ENCODE measurements at regions not wholly inside any gene's neighbourhood (a gene's known extent, or its start where the extent isn't known, plus 50 kb on each side); places are given as distances from the start of the nearest gene placed in this dataset.

- Mint-ChIP-seq H3K4me1 (peaks cover 22% of the 10 kb centered on the region), H3K27ac (ENCODE audit: unreplicated experiment) (no peak overlapping the region), H3K4me3 (no peak overlapping the region), H3K27me3 (ENCODE audit: low read depth) (no peaks in the 10 kb centered on the region), H3K9me3 (no peaks in the 10 kb centered on the region), H3K36me3 (ENCODE audit: low read depth) (no peaks in the 10 kb centered on the region)
- DNase-seq (ENCODE audit: low read depth, low spot score) = no peak
- peak; percentile 32 for TF ChIP-seq CTCF (conservative IDR thresholded peaks at IDR 0.05)
Observed at GRCh38 chr13:33373624-33374023, 88.1 kb upstream of the STARD13 start.

- no peaks in the 10 kb centered on the region for H3K27me3 Mint-ChIP-seq (ENCODE audit: low read depth)
- H3K36me3 Mint-ChIP-seq (ENCODE audit: low read depth) = no peaks in the 10 kb centered on the region
- TF ChIP-seq CTCF (conservative IDR thresholded peaks at IDR 0.05) = peak; percentile 19
- H3K4me1 Mint-ChIP-seq = peaks cover 23% of the 10 kb centered on the region
- H3K9me3 Mint-ChIP-seq = no peaks in the 10 kb centered on the region
- no peak for DNase-seq (ENCODE audit: low read depth, low spot score)
- H3K27ac Mint-ChIP-seq (ENCODE audit: unreplicated experiment) = peak overlapping the region; percentile 45
- no peak overlapping the region for H3K4me3 Mint-ChIP-seq
Observed at GRCh38 chr13:33375421-33375820, 89.9 kb upstream of the STARD13 start.

GRCh38 chr13:33376212-33376611, 90.7 kb upstream of the STARD13 start:
- H3K36me3 Mint-ChIP-seq (ENCODE audit: low read depth) = no peaks in the 10 kb centered on the region
- H3K27ac Mint-ChIP-seq (ENCODE audit: unreplicated experiment) = peak overlapping the region; percentile 83
- no peak for DNase-seq (ENCODE audit: low read depth, low spot score)
- H3K9me3 Mint-ChIP-seq = no peaks in the 10 kb centered on the region
- H3K4me3 Mint-ChIP-seq = no peak overlapping the region
- H3K27me3 Mint-ChIP-seq (ENCODE audit: low read depth) = no peaks in the 10 kb centered on the region
- TF ChIP-seq CTCF (conservative IDR thresholded peaks at IDR 0.05) = no peak
- H3K4me1 Mint-ChIP-seq = peaks cover 26% of the 10 kb centered on the region

- H3K36me3 Mint-ChIP-seq (ENCODE audit: low read depth) = no peaks in the 10 kb centered on the region
- no peak overlapping the region for H3K27ac Mint-ChIP-seq (ENCODE audit: unreplicated experiment)
- DNase-seq (ENCODE audit: low read depth, low spot score) = no peak
- no peak overlapping the region for H3K4me3 Mint-ChIP-seq
- no peaks in the 10 kb centered on the region for H3K9me3 Mint-ChIP-seq
- no peak for TF ChIP-seq CTCF (conservative IDR thresholded peaks at IDR 0.05)
- H3K4me1 Mint-ChIP-seq = peaks cover 19% of the 10 kb centered on the region
- no peaks in the 10 kb centered on the region for H3K27me3 Mint-ChIP-seq (ENCODE audit: low read depth)
Observed at GRCh38 chr13:33377411-33377810, 91.9 kb upstream of the STARD13 start.

- Mint-ChIP-seq H3K36me3 (ENCODE audit: low read depth) (no peaks in the 10 kb centered on the region), H3K4me3 (no peak overlapping the region), H3K9me3 (no peaks in the 10 kb centered on the region), H3K27ac (ENCODE audit: unreplicated experiment) (no peak overlapping the region), H3K4me1 (peaks cover 15% of the 10 kb centered on the region), H3K27me3 (ENCODE audit: low read depth) (no peaks in the 10 kb centered on the region)
- DNase-seq (ENCODE audit: low read depth, low spot score) = no peak
- no peak for TF ChIP-seq CTCF (conservative IDR thresholded peaks at IDR 0.05)
Observed at GRCh38 chr13:33377825-33378224, 92.3 kb upstream of the STARD13 start.

GRCh38 chr13:33379608-33380007, 94.1 kb upstream of the STARD13 start:
- DNase-seq (ENCODE audit: low read depth, low spot score) = no peak
- H3K27me3 Mint-ChIP-seq (ENCODE audit: low read depth) = no peaks in the 10 kb centered on the region
- H3K36me3 Mint-ChIP-seq (ENCODE audit: low read depth) = no peaks in the 10 kb centered on the region
- H3K4me3 Mint-ChIP-seq = no peak overlapping the region
- TF ChIP-seq CTCF (conservative IDR thresholded peaks at IDR 0.05) = no peak
- no peaks in the 10 kb centered on the region for H3K9me3 Mint-ChIP-seq
- H3K27ac Mint-ChIP-seq (ENCODE audit: unreplicated experiment) = no peak overlapping the region
- H3K4me1 Mint-ChIP-seq = peaks cover 11% of the 10 kb centered on the region

Measured in neural crest cell (in vitro differentiated cells).